ENCODE measurements at regions not wholly inside any gene's neighbourhood (a gene's known extent, or its start where the extent isn't known, plus 50 kb on each side); places are given as distances from the start of the nearest gene placed in this dataset.

DNA sequence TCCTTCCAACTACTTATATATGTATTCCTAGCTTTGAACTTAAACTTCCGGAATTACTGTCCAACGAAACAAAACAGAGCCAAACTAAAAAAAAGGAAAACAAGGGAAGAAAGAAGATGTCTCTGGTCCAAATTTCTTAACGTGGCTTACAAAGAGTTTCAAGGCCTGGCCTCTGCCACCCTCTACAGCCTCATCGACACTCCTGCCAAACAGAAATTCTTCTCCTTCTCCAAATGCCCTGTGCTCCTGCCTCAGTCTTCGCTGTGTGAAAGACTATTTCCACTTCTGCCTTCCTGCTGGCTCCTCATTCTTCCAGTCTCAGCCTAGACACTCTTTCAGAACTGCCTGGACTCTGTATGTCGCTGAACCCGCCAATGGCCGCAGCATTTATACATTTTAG lies 249.2 kb downstream of the TXNL1 start:
- no peaks in the 10 kb centered on the region for H3K27me3 ChIP-seq
- H3K9me3 ChIP-seq = no peaks in the 10 kb centered on the region
- H3K27ac ChIP-seq = no peak overlapping the region
- 77 to 85% methylated on average over 8 of the region's 8 CpGs for WGBS, 2 donors
- H3K36me3 ChIP-seq = no peaks in the 10 kb centered on the region
- intact Hi-C loops (cut with DNase I) = no loop called here
- TF ChIP-seq EP300 (IDR thresholded peaks at IDR 0.05) (no peak), POLR2A (IDR thresholded peaks at IDR 0.05) (no peak), POLR2AphosphoS5 (IDR thresholded peaks at IDR 0.05) (no peak)
- TF ChIP-seq, protein P1, sequence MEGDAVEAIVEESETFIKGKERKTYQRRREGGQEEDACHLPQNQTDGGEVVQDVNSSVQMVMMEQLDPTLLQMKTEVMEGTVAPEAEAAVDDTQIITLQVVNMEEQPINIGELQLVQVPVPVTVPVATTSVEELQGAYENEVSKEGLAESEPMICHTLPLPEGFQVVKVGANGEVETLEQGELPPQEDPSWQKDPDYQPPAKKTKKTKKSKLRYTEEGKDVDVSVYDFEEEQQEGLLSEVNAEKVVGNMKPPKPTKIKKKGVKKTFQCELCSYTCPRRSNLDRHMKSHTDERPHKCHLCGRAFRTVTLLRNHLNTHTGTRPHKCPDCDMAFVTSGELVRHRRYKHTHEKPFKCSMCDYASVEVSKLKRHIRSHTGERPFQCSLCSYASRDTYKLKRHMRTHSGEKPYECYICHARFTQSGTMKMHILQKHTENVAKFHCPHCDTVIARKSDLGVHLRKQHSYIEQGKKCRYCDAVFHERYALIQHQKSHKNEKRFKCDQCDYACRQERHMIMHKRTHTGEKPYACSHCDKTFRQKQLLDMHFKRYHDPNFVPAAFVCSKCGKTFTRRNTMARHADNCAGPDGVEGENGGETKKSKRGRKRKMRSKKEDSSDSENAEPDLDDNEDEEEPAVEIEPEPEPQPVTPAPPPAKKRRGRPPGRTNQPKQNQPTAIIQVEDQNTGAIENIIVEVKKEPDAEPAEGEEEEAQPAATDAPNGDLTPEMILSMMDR (IDR thresholded peaks at IDR 0.05) = no peak
- no peak overlapping the region for H3K4me3 ChIP-seq
- H3K4me1 ChIP-seq = no peaks in the 10 kb centered on the region
- no peak for DNase-seq

DNA sequence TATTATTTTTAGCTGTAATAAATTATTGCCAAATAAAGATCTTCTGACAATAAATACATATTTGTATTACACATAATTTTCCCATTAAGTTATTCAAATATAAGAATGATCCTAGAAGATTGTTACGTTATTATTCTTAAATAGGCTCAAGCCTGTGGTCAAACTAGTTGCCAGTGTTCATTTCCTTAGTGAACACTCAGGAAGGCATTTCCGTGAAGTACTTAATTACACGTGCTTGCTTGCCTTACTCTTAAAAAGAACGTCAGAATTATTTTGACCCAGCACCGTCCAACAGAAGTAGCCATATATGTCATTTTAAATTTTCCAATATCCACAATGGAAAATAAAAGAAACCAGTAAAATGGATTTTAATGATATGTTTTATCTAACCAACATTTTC lies 249.8 kb downstream of the TXNL1 start:
- Histone ChIP-seq H3K27ac (no peak overlapping the region), H3K9me3 (no peaks in the 10 kb centered on the region), H3K4me3 (no peak overlapping the region), H3K27me3 (no peaks in the 10 kb centered on the region), H3K36me3 (no peaks in the 10 kb centered on the region), H3K4me1 (no peaks in the 10 kb centered on the region)
- intact Hi-C loops (cut with DNase I) = no loop called here
- TF ChIP-seq, protein P1 (IDR thresholded peaks at IDR 0.05) = no peak
- TF ChIP-seq EP300 (IDR thresholded peaks at IDR 0.05) (no peak), POLR2A (IDR thresholded peaks at IDR 0.05) (no peak), POLR2AphosphoS5 (IDR thresholded peaks at IDR 0.05) (no peak)
- DNase-seq = no peak
- 65 to 77% methylated on average over 5 of the region's 5 CpGs for whole genome bisulfite sequencing, 2 donors

DNA sequence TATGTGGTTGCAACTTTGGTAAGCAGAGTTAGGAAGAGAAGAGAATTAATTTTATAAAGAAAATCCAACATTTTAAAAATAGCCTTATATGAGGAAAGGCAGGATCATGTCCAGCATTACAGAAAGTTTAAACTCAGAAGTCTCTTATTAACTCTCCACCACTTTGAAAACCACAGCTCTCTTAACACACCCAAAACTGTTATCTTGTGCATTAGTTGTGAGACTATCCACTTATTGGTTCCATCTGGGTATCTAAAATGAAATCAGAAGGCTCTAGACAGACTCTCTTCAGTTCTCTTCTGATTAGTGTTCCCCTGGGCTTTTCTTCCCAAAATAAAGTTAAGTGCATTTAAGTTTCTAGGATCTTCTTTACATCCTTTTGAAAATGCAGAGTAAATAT lies 251.5 kb downstream of the TXNL1 start:
- TF ChIP-seq POLR2AphosphoS5 (IDR thresholded peaks at IDR 0.05) (no peak), POLR2A (IDR thresholded peaks at IDR 0.05) (no peak), EP300 (IDR thresholded peaks at IDR 0.05) (no peak)
- TF ChIP-seq, protein P1 (IDR thresholded peaks at IDR 0.05) = no peak
- no peaks in the 10 kb centered on the region for H3K4me1 ChIP-seq
- H3K27ac ChIP-seq = no peak overlapping the region
- H3K9me3 ChIP-seq = no peaks in the 10 kb centered on the region
- no peaks in the 10 kb centered on the region for H3K27me3 ChIP-seq
- intact Hi-C loops (cut with DNase I) = no loop called here
- no peak overlapping the region for H3K4me3 ChIP-seq
- H3K36me3 ChIP-seq = no peaks in the 10 kb centered on the region
- no peak for DNase-seq

DNA sequence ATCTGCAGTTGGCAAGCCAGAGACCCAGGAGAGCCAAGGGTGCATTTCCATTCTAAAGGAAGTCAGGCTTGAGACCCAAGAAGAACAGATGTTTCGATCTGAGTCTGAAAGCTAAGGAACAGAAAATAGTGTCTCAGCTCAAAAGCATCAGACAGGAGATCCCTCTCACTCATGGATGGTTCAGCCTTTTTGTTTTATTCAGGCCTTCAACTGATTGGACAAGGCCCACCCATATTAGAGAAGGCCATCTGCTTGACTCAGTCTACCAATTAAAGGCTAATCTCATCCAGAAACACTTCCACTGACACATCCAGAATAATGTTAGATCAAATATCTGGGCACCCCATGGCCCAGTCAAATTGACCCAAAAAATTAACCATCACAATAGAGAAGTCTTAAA lies 255.0 kb downstream of the TXNL1 start:
- Histone ChIP-seq H3K27ac (no peak overlapping the region), H3K4me3 (no peak overlapping the region)
- WGBS, 2 donors = 88 to 92% methylated on average over 1 of the region's 1 CpG

DNA sequence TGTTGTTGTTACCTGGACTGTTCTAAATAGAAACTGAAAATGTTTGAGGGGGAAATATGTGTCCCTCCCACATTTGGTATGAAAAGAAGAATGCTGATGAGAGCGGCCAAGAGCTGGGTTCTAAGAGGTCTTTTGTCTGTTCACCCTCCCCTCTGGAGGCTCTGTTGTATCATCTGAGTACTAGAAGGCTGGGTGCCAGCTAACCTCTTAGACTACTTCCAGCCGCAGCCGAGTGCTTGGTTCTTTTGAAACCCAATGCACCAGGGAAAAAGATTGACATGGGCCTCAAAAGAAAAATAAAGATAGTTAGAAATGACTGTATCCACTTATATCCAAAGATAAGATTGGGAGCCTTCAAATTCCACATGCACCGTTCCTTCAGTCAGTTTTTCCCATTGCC lies 255.9 kb downstream of the TXNL1 start:
- no peaks in the 10 kb centered on the region for H3K27me3 ChIP-seq
- no peak for DNase-seq
- intact Hi-C loops (cut with DNase I) = no loop called here
- TF ChIP-seq POLR2AphosphoS5 (IDR thresholded peaks at IDR 0.05) = no peak
- no peak for TF ChIP-seq POLR2A (IDR thresholded peaks at IDR 0.05)
- TF ChIP-seq, protein P1 (IDR thresholded peaks at IDR 0.05) = no peak
- H3K27ac ChIP-seq = no peak overlapping the region
- H3K4me1 ChIP-seq = no peaks in the 10 kb centered on the region
- H3K9me3 ChIP-seq = no peaks in the 10 kb centered on the region
- WGBS, 2 donors = 61 to 70% methylated on average over 4 of the region's 4 CpGs
- no peak overlapping the region for H3K4me3 ChIP-seq
- no peaks in the 10 kb centered on the region for H3K36me3 ChIP-seq

More for the DNA sequence above, 255.0 kb downstream of the TXNL1 start:
- H3K36me3 ChIP-seq = no peaks in the 10 kb centered on the region
- no peaks in the 10 kb centered on the region for H3K27me3 ChIP-seq
- DNase-seq = no peak
- TF ChIP-seq POLR2AphosphoS5 (IDR thresholded peaks at IDR 0.05) (no peak), POLR2A (IDR thresholded peaks at IDR 0.05) (no peak), EP300 (IDR thresholded peaks at IDR 0.05) (no peak)
- TF ChIP-seq, protein P1 (IDR thresholded peaks at IDR 0.05) = no peak
- intact Hi-C loops (cut with DNase I) = no loop called here
- no peaks in the 10 kb centered on the region for H3K9me3 ChIP-seq
- no peaks in the 10 kb centered on the region for H3K4me1 ChIP-seq

Measured in sigmoid colon (tissue), 6 donors.